OCI-LY1 (cell line): ENCODE measurements at regions not wholly inside any gene's neighbourhood (a gene's known extent, or its start where the extent isn't known, plus 50 kb on each side); places are given as distances from the start of the nearest gene placed in this dataset.

Source experiments
- H2AFZ ChIP-seq: fragments of 200-600 bp; sonication (generic), shearing (Covaris generic); 2 replicates; pipeline ENCODE4 v1.6.0; 2014; ENCODE audit warnings: antibody characterized with exemption, mild to moderate bottlenecking, low read length
- H3F3A ChIP-seq: fragments of 200-600 bp; sonication (generic), shearing (Covaris generic); 2 replicates; pipeline ENCODE4 v1.6.0; 2014; ENCODE audit warnings: mild to moderate bottlenecking, antibody characterized with exemption, low read length, moderate library complexity; ENCODE audit not compliant: insufficient read depth
- H3K27ac ChIP-seq: fragments of 200-600 bp; sonication (generic); 2 replicates; pipeline ENCODE4 v1.5.1; 2014; ENCODE audit warnings: low read length, mixed run types, mild to moderate bottlenecking, low read depth; ENCODE audit not compliant: poor library complexity, severe bottlenecking
- H3K27me3 ChIP-seq: fragments of 200-600 bp; sonication (generic); 2 replicates; pipeline ENCODE4 v1.6.0; 2014; ENCODE audit warnings: antibody characterized with exemption, mild to moderate bottlenecking, low read length, moderate library complexity; ENCODE audit not compliant: insufficient read depth
- H3K36me3 ChIP-seq: fragments of 200-600 bp; sonication (generic); 2 replicates; pipeline ENCODE4 v1.6.1; 2014; ENCODE audit warnings: mild to moderate bottlenecking, antibody characterized with exemption, low read length, moderate library complexity, mixed read lengths; ENCODE audit not compliant: insufficient read depth
- H3K4me1 ChIP-seq: fragments of 200-600 bp; sonication (generic); 2 replicates; pipeline ENCODE4 v1.5.1; 2014; ENCODE audit warnings: mild to moderate bottlenecking, low read length, moderate library complexity; ENCODE audit not compliant: insufficient read depth, severe bottlenecking
- H3K4me2 ChIP-seq: fragments of 200-600 bp; sonication (generic), shearing (Covaris generic); 2 replicates; pipeline ENCODE4 v1.6.1; 2014; ENCODE audit warnings: low read length
- H3K4me3 ChIP-seq: fragments of 200-600 bp; sonication (generic); 2 replicates; pipeline ENCODE4 v1.5.1; 2014; ENCODE audit warnings: low read length, low read depth, mild to moderate bottlenecking, mixed read lengths; ENCODE audit not compliant: poor library complexity, severe bottlenecking
- H3K79me2 ChIP-seq: fragments of 200-600 bp; shearing (Covaris generic); 2 replicates; pipeline ENCODE4 v1.6.1; 2016; ENCODE audit warnings: mixed run types, low read length, mixed read lengths; ENCODE audit not compliant: insufficient read depth
- H3K9ac ChIP-seq: fragments of 200-600 bp; sonication (generic), shearing (Covaris generic); 2 replicates; pipeline ENCODE4 v1.6.1; 2014; ENCODE audit warnings: mild to moderate bottlenecking, low read length, mixed read lengths
- H3K9me2 ChIP-seq: fragments of 200-600 bp; sonication (generic), shearing (Covaris generic); 2 replicates; pipeline ENCODE4 v1.6.1; 2014; ENCODE audit warnings: low read depth, mild to moderate bottlenecking, low read length, mixed read lengths
- H3K9me3 ChIP-seq: fragments of 200-600 bp; shearing (Covaris generic); 2 replicates; pipeline ENCODE4 v1.6.1; 2014; ENCODE audit warnings: low read length, mixed read lengths
- H4K20me1 ChIP-seq: fragments of 200-600 bp; sonication (generic), shearing (Covaris generic); 2 replicates; pipeline ENCODE4 v1.6.0; 2016; ENCODE audit warnings: mild to moderate bottlenecking, low read length; ENCODE audit not compliant: insufficient read depth
- EZH2 ChIP-seq: fragments of 200-600 bp; sonication (generic), shearing (Covaris generic); IDR thresholded peaks from 2 replicates; pipeline ENCODE4 v1.8.0; 2017; ENCODE audit warnings: borderline replicate concordance, mixed run types, mild to moderate bottlenecking, antibody characterized with exemption, low read length, moderate library complexity, mixed read lengths
- TF ChIP-seq, protein P1 (sequence below): fragments of 200-600 bp; sonication (generic), shearing (Covaris generic); IDR thresholded peaks from 2 replicates; pipeline ENCODE4 v1.5.1; 2017; ENCODE audit warnings: mild to moderate bottlenecking, antibody characterized with exemption, low read length, moderate library complexity, mixed read lengths

DNA sequence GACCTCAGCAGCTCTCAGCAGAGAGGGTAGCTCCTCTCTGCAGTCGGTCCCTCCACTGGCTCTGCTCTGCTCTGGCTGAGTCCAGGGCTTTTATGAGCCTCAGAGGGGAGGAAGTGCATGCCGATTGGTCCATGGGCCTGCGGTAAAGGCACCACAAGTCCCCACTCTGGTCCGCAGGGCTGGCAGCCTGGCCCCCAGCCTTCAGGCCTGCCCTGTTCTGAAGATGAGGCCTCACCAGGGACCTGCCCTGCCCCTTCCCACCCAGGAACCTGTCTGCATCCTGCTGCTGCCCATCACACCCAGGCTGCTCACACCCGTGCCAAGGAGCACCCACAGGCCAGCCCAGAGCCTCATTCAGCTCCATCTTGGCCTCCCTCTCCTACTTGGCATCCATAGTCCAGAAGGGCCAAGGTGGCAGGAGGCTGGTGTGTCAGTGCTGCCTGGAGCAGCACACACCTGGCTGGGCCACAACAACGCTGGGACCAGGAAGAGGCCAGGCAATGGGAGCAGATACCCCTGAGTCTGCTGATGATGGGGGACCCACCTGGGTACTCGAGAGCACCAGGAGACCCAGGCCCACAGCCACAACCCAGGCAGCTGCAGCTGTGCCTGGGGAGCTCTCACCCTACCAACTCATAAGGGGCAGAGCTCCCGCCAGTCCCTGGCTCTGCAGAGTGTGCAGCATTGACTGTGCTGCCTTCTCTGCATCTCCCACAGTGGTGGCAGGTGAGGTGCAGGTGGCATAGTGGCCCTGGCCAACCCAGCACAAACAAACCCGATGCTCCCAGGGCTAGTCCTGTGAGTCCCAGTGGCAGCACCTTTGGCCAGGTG lies 191.9 kb upstream of the NUDT6 start:
- Histone ChIP-seq H3K36me3 (no peaks in the 10 kb centered on the region), H3K9me3 (peaks cover 5% of the 10 kb centered on the region; the same call in 1 of the 2 replicates), H3K27ac (no peak overlapping the region), H3K4me2 (no peak overlapping the region), H3K79me2 (no peaks in the 10 kb centered on the region), H3K9me2 (no peaks in the 10 kb centered on the region), H3K27me3 (no peaks in the 10 kb centered on the region), H2AFZ (no peak overlapping the region), H4K20me1 (no peaks in the 10 kb centered on the region), H3K4me3 (no peak overlapping the region), H3K4me1 (no peaks in the 10 kb centered on the region), H3K9ac (no peak overlapping the region), H3F3A (no peaks in the 10 kb centered on the region)
- no peak for TF ChIP-seq EZH2
- TF ChIP-seq, protein P1, sequence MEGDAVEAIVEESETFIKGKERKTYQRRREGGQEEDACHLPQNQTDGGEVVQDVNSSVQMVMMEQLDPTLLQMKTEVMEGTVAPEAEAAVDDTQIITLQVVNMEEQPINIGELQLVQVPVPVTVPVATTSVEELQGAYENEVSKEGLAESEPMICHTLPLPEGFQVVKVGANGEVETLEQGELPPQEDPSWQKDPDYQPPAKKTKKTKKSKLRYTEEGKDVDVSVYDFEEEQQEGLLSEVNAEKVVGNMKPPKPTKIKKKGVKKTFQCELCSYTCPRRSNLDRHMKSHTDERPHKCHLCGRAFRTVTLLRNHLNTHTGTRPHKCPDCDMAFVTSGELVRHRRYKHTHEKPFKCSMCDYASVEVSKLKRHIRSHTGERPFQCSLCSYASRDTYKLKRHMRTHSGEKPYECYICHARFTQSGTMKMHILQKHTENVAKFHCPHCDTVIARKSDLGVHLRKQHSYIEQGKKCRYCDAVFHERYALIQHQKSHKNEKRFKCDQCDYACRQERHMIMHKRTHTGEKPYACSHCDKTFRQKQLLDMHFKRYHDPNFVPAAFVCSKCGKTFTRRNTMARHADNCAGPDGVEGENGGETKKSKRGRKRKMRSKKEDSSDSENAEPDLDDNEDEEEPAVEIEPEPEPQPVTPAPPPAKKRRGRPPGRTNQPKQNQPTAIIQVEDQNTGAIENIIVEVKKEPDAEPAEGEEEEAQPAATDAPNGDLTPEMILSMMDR: no peak

DNA sequence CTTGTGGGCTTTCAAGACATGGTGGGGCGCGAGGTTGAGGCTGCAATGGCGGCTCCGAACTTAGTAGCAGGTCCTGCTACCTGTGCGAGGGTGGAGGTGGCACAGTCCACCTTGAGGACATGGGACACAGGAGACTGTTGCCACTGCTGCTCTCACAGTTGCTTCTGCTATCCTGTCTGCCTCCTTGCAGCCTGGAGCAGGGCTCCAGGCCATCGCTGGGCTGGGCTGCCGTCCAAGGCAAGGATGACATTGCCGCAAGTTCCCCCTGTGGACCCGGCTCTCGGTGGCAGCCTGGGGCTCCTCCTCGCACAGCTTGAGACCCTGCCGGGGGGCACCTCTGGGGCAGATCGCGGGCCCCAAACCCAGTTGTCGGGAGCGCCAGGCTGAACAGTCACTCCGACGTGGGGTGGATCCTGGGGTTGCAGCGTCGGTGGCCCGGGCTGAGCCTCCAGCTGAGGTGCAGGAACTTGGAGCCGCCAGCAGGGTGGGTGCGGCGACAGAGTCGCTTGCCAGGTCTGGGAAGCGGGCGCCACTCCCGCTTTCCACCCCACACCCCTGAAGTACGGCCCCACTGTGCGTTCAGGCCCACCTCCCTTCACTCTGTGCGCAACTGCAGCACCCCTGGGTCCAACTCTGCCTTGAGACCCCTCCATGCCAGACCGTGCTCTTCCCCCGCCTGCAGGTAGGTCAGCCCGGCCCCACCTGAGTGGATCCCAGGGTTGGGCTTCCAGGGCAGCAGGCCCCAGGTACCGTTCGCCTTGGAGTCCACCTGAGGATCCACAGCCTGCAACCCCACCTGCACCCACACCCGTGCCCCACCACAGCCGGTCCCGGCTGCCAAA lies 192.7 kb upstream of the NUDT6 start:
- H2AFZ ChIP-seq: no peak overlapping the region
- H3K9me2 ChIP-seq: no peaks in the 10 kb centered on the region
- no peaks in the 10 kb centered on the region for H4K20me1 ChIP-seq
- no peaks in the 10 kb centered on the region for H3K27me3 ChIP-seq
- H3F3A ChIP-seq: no peaks in the 10 kb centered on the region
- H3K4me3 ChIP-seq: no peak overlapping the region
- H3K9me3 ChIP-seq: peaks cover 5% of the 10 kb centered on the region; the same call in 1 of the 2 replicates
- H3K79me2 ChIP-seq: no peaks in the 10 kb centered on the region
- H3K4me1 ChIP-seq: no peaks in the 10 kb centered on the region
- TF ChIP-seq EZH2: no peak
- TF ChIP-seq, protein P1: no peak
- no peaks in the 10 kb centered on the region for H3K36me3 ChIP-seq
- H3K27ac ChIP-seq: no peak overlapping the region
- H3K4me2 ChIP-seq: no peak overlapping the region
- no peak overlapping the region for H3K9ac ChIP-seq

DNA sequence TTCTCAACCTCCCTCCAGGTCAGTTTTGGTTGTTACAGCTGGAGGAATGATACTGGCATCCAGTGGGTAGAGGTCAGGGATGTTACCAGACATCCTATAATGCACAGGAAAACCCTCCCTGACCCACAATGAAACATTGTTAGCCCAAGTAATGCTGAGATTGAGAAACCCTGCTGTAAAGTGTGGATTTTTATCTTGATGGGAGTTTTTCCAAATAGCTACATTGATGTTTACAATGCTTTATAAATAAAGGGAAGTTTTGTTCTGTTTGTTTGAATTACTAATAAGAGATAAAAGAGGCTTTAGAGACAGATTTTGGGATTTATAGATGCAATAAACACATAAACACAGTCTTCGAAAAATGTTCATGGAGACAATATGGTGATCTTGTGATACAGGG lies 194.0 kb upstream of the NUDT6 start:
- Histone ChIP-seq H3K9me2 (no peaks in the 10 kb centered on the region), H3K4me3 (no peak overlapping the region), H3F3A (no peaks in the 10 kb centered on the region), H3K4me2 (no peak overlapping the region), H3K36me3 (no peaks in the 10 kb centered on the region), H3K9ac (no peak overlapping the region), H4K20me1 (no peaks in the 10 kb centered on the region), H3K79me2 (no peaks in the 10 kb centered on the region), H3K9me3 (peaks cover 5% of the 10 kb centered on the region; the same call in 1 of the 2 replicates), H3K27ac (no peak overlapping the region), H2AFZ (no peak overlapping the region), H3K4me1 (no peaks in the 10 kb centered on the region), H3K27me3 (no peaks in the 10 kb centered on the region)
- TF ChIP-seq EZH2: no peak
- TF ChIP-seq, protein P1: no peak
